Adipocyte (in vitro differentiated cells): ENCODE measurements at regions not wholly inside any gene's neighbourhood (a gene's known extent, or its start where the extent isn't known, plus 50 kb on each side); places are given as distances from the start of the nearest gene placed in this dataset.

Source experiments
- DNase-seq: peaks from one replicate; pipeline ENCODE4 v3.0.0-alpha.2; 2015; ENCODE audit warnings: low read depth
- H3K27me3 ChIP-seq: replicated peaks from 2 replicates; pipeline ENCODE4 v1.7.0; 2013; ENCODE audit warnings: mild to moderate bottlenecking, low read length, moderate library complexity; ENCODE audit not compliant: control insufficient read depth, insufficient read depth
- H3K36me3 ChIP-seq: 2 replicates; pipeline ENCODE4 v1.7.0; 2013; ENCODE audit warnings: low read length, mild to moderate bottlenecking, moderate library complexity; ENCODE audit not compliant: control insufficient read depth, insufficient read depth, severe bottlenecking
- H3K4me1 ChIP-seq: 2 replicates; pipeline ENCODE4 v1.7.0; 2013; ENCODE audit warnings: mild to moderate bottlenecking, low read length, moderate library complexity; ENCODE audit not compliant: control insufficient read depth, insufficient read depth
- H3K4me3 ChIP-seq: 2 replicates; pipeline ENCODE4 v1.7.0; 2013; ENCODE audit warnings: mild to moderate bottlenecking, low read length, moderate library complexity
- H3K9ac ChIP-seq: 2 replicates; pipeline ENCODE4 v1.7.0; 2013; ENCODE audit warnings: mild to moderate bottlenecking, low read length, moderate library complexity
- H3K9me3 ChIP-seq: 2 replicates; pipeline ENCODE4 v1.7.0; 2013; ENCODE audit warnings: mild to moderate bottlenecking, low read length, moderate library complexity; ENCODE audit not compliant: control insufficient read depth

DNA sequence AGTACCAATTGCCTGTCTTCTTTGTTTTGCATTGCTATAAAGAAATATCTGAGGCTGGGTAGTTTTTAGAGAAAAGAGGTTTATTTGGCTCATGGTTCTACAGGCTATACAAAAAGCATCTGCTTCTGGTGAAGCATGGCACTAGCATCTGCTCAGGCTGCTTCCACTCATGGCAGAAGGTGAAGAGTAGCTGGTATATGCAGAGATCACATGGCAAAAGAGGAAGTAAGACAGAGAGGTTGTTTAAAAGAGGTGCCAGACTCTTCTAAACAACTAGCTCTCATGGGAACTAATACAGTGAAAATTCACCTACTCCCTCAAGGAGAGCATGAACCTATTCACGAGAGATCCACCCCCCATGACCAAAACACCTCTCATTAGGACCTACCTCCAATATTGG, 56.7 kb upstream of the GUCA2B start:
- no peaks in the 10 kb centered on the region for H3K27me3 ChIP-seq

DNA sequence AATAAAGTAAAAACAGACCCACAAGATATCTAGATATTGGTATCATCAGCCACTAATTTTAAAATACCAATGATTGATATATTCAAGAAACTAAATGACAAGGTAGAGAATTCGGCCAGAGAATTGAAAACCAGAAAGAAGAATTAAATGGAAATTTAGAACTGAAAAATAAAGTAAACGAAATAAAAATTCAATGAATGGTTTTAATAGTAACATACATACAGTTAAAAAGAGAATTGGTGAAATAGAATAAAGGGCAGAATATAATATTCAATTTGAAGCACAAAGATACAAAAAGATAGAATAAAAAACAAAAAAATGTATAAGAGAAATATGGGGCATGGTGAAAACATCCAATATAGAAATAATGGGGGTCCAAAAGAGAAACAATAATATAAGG, 64.0 kb upstream of the GUCA2B start:
- H3K27me3 ChIP-seq: no peaks in the 10 kb centered on the region
- no peaks in the 10 kb centered on the region for H3K36me3 ChIP-seq
- H3K4me3 ChIP-seq: no peak overlapping the region
- no peak overlapping the region for H3K9ac ChIP-seq
- peaks cover 17% of the 10 kb centered on the region for H3K9me3 ChIP-seq
- H3K4me1 ChIP-seq: peaks cover 13% of the 10 kb centered on the region
- DNase-seq: no peak

More for the DNA sequence above, 56.7 kb upstream of the GUCA2B start:
- no peaks in the 10 kb centered on the region for H3K4me1 ChIP-seq
- no peak overlapping the region for H3K9ac ChIP-seq
- DNase-seq: no peak
- H3K4me3 ChIP-seq: no peak overlapping the region
- H3K36me3 ChIP-seq: no peaks in the 10 kb centered on the region
- H3K9me3 ChIP-seq: peaks cover 8% of the 10 kb centered on the region

GRCh38 chr1:42086146-42086545, 67.1 kb upstream of the GUCA2B start:
- no peaks in the 10 kb centered on the region for H3K36me3 ChIP-seq
- H3K4me1 ChIP-seq: peaks cover 13% of the 10 kb centered on the region
- no peaks in the 10 kb centered on the region for H3K27me3 ChIP-seq
- H3K4me3 ChIP-seq: no peak overlapping the region
- H3K9ac ChIP-seq: no peak overlapping the region
- no peak for DNase-seq
- H3K9me3 ChIP-seq: peaks cover 17% of the 10 kb centered on the region

- H3K9me3 ChIP-seq: peaks cover 13% of the 10 kb centered on the region
These were observed 67.6 kb upstream of the GUCA2B start for GRCh38 chr1:42085596-42085995.

DNA sequence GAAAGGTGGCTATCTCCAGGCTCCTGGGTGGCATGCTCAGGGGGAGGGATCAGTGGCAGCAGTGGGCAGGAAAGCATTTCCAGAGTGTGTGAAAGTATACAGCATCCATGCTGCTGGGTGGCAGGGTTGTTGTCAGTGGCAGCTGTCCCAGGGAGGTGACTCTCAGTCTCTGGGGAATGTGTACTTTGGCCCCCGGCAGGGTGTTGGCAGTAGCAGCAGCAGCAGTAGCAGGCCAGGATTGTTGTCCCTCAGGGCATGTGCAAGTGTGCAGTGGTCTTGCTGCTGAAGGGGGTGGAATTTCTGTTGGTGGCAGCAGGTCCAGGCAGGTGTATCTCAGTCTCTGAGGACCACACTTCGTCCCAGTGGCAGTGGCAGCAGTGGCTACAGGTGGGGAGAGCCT, 71.7 kb upstream of the GUCA2B start:
- H3K36me3 ChIP-seq: no peaks in the 10 kb centered on the region
- H3K9ac ChIP-seq: no peak overlapping the region
- no peak overlapping the region for H3K4me3 ChIP-seq
- no peaks in the 10 kb centered on the region for H3K27me3 ChIP-seq
- no peak for DNase-seq
- peaks cover 16% of the 10 kb centered on the region for H3K9me3 ChIP-seq
- H3K4me1 ChIP-seq: peaks cover 13% of the 10 kb centered on the region

More at GRCh38 chr1:42085596-42085995, 67.6 kb upstream of the GUCA2B start:
- peak; percentile 57 for DNase-seq
- Histone ChIP-seq H3K4me3 (no peak overlapping the region), H3K9ac (no peak overlapping the region), H3K4me1 (peaks cover 13% of the 10 kb centered on the region), H3K36me3 (no peaks in the 10 kb centered on the region), H3K27me3 (no peaks in the 10 kb centered on the region)

- Histone ChIP-seq H3K9ac (no peak overlapping the region), H3K4me1 (no peaks in the 10 kb centered on the region), H3K36me3 (no peaks in the 10 kb centered on the region), H3K27me3 (no peaks in the 10 kb centered on the region), H3K9me3 (peaks cover 19% of the 10 kb centered on the region), H3K4me3 (no peak overlapping the region)
- no peak for DNase-seq
These were observed 78.0 kb upstream of the GUCA2B start for GRCh38 chr1:42075179-42075578.

DNA sequence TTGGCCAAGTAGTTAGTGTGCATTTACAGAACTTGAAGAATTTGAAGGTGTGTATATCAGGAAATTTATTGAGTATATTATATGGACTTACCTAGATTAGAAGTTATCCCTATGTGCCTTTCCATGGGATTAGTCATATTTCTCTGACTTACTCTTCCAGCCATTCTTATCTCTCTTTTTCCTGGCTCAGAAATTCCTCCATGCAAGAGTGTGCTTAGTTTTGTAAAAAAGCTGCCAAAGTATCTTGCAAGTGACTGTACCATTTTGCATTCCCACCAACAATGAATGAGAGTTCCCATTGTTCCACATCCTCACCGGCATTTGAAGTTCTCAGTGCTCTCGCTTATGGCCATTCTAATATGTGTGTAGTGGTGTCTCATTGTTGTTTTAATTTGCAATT, 82.2 kb upstream of the GUCA2B start:
- DNase-seq: no peak
- Histone ChIP-seq H3K9ac (no peak overlapping the region), H3K9me3 (no peaks in the 10 kb centered on the region), H3K4me1 (no peaks in the 10 kb centered on the region), H3K4me3 (no peak overlapping the region), H3K36me3 (no peaks in the 10 kb centered on the region), H3K27me3 (peaks cover 3% of the 10 kb centered on the region)

- Histone ChIP-seq H3K4me1 (no peaks in the 10 kb centered on the region), H3K4me3 (no peak overlapping the region), H3K36me3 (no peaks in the 10 kb centered on the region), H3K27me3 (no peaks in the 10 kb centered on the region), H3K9me3 (peaks cover 7% of the 10 kb centered on the region), H3K9ac (no peak overlapping the region)
- no peak for DNase-seq
These were observed 95.4 kb upstream of the GUCA2B start for GRCh38 chr1:42057800-42058199.

GRCh38 chr1:42056460-42056859, 96.8 kb upstream of the GUCA2B start:
- Histone ChIP-seq H3K36me3 (no peaks in the 10 kb centered on the region), H3K27me3 (peaks cover 8% of the 10 kb centered on the region), H3K9ac (no peak overlapping the region), H3K4me1 (no peaks in the 10 kb centered on the region), H3K4me3 (no peak overlapping the region), H3K9me3 (peaks cover 7% of the 10 kb centered on the region)
- no peak for DNase-seq

DNA sequence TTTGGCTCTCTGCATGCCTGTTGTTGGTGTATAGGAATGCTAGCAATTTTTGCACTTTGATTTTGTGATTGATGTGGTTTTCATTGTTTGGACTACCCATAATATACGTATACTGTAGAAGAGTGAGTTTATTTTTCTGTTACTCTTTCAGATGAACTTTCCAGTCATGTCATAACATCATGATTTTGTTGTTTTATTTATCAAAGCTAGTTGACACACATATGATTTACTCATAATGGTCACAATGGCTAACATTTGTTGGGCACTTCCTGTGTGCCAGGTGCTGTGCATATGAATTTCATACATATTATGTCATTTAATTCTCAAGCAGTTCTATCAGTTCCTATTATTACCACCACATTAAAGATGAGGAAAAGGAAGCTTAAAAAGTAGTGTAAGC, 98.1 kb upstream of the GUCA2B start:
- Histone ChIP-seq H3K9me3 (peaks cover 7% of the 10 kb centered on the region), H3K27me3 (peaks cover 20% of the 10 kb centered on the region), H3K4me3 (no peak overlapping the region), H3K36me3 (no peaks in the 10 kb centered on the region), H3K4me1 (no peaks in the 10 kb centered on the region), H3K9ac (no peak overlapping the region)
- DNase-seq: no peak

DNA sequence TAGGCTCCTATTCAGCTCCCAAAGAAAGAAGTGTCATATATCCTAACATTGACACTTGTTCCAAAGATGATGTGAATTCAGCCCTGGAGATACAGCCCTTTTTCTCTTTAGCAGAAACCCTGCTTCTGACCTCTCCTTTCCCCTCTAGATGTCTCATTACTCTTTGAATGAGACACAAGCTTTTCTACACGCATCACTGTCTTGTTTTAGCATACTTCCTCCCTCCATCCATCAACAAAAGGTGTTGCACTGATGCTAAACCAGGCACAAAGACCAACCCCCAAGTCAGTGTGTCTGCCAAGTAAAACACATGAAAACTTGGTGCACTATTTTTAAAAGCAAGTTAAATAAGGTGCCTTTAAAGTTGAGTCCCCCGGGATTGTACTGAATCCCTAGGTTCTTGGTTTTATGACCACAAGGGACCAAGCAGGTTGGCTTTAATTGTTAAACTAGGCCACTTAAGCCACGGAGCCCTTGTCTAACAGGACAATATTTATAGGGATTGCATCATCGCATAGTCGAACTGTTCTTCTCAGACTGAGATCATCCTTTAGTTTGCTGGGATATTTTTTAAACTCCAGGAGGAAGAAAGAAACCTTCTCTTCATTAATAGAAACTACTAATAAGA, 101.0 kb upstream of the GUCA2B start:
- Histone ChIP-seq H3K36me3 (no peaks in the 10 kb centered on the region), H3K4me1 (no peaks in the 10 kb centered on the region), H3K9ac (no peak overlapping the region), H3K9me3 (no peaks in the 10 kb centered on the region), H3K4me3 (no peak overlapping the region), H3K27me3 (peaks cover 30% of the 10 kb centered on the region)
- DNase-seq: peak; percentile 12

GRCh38 chr1:42047508-42047880, 105.7 kb upstream of the GUCA2B start:
- Histone ChIP-seq H3K27me3 (peaks cover 40% of the 10 kb centered on the region), H3K9ac (no peak overlapping the region), H3K36me3 (no peaks in the 10 kb centered on the region), H3K4me1 (no peaks in the 10 kb centered on the region), H3K9me3 (no peaks in the 10 kb centered on the region), H3K4me3 (no peak overlapping the region)
- peak; percentile 1 for DNase-seq
